ENCODE measurements at regions not wholly inside any gene's neighbourhood (a gene's known extent, or its start where the extent isn't known, plus 50 kb on each side); places are given as distances from the start of the nearest gene placed in this dataset.
A peak's percentile ranks its signal among the peaks of the same experiment; 100 is the strongest.

GRCh38 chr10:64060389-64060788 lies 539.2 kb downstream of the REEP3 start:
- H3K4me1 Mint-ChIP-seq: no peaks in the 10 kb centered on the region; the same call in 2 of the 3 replicates
- no peak for ATAC-seq

More at GRCh38 chr10:64060389-64060788, 539.2 kb downstream of the REEP3 start:
- no peaks in the 10 kb centered on the region for H3K36me3 Mint-ChIP-seq (ENCODE audit: low read depth)
- Histone ChIP-seq H3K9me2 (ENCODE audit: insufficient read depth) (peaks cover 6% of the 10 kb centered on the region), H3K36me3 (ENCODE audit: insufficient read depth) (no peaks in the 10 kb centered on the region), H3F3A (replicated peaks; ENCODE audit: low read depth) (no peaks in the 10 kb centered on the region), H3K4me1 (ENCODE audit: insufficient read depth) (peaks cover under 1% of the 10 kb centered on the region; the same call in 1 of the 2 replicates), H3K27ac (ENCODE audit: low read depth) (no peak overlapping the region), H3K27me3 (ENCODE audit: insufficient read depth) (no peaks in the 10 kb centered on the region), H3K4me2 (no peak overlapping the region), H3K4me3 (no peak overlapping the region), H2AFZ (peak overlapping the region; percentile 57; the same call in 1 of the 2 replicates), H4K20me1 (replicated peaks; ENCODE audit: insufficient read depth) (no peaks in the 10 kb centered on the region), H3K79me2 (replicated peaks; ENCODE audit: insufficient read depth) (no peaks in the 10 kb centered on the region)
- TF ChIP-seq ZNF331 (CRISPR knock-in tag; IDR thresholded peaks at IDR 0.05; ENCODE audit: low read depth) (no peak), JUNB (IDR thresholded peaks at IDR 0.05; ENCODE audit: unreplicated experiment) (no peak), CREB1 (CRISPR knock-in tag; IDR thresholded peaks at IDR 0.05; ENCODE audit: low read depth) (no peak), POLR2AphosphoS5 (IDR thresholded peaks at IDR 0.05; ENCODE audit: low read depth) (no peak), EZH2 (IDR thresholded peaks at IDR 0.05; ENCODE audit: low read depth, unreplicated experiment) (no peak), NANOG (IDR thresholded peaks at IDR 0.05; ENCODE audit: borderline replicate concordance) (no peak), ZNF114 (CRISPR knock-in tag; IDR thresholded peaks at IDR 0.05) (no peak), STAT1 (IDR thresholded peaks at IDR 0.05; ENCODE audit: unreplicated experiment) (no peak), EZH2phosphoT487 (IDR thresholded peaks at IDR 0.05; ENCODE audit: unreplicated experiment) (no peak), REST (IDR thresholded peaks at IDR 0.05; ENCODE audit: unreplicated experiment) (no peak), ETS1 (IDR thresholded peaks at IDR 0.05) (no peak)
- TF ChIP-seq, protein P1, sequence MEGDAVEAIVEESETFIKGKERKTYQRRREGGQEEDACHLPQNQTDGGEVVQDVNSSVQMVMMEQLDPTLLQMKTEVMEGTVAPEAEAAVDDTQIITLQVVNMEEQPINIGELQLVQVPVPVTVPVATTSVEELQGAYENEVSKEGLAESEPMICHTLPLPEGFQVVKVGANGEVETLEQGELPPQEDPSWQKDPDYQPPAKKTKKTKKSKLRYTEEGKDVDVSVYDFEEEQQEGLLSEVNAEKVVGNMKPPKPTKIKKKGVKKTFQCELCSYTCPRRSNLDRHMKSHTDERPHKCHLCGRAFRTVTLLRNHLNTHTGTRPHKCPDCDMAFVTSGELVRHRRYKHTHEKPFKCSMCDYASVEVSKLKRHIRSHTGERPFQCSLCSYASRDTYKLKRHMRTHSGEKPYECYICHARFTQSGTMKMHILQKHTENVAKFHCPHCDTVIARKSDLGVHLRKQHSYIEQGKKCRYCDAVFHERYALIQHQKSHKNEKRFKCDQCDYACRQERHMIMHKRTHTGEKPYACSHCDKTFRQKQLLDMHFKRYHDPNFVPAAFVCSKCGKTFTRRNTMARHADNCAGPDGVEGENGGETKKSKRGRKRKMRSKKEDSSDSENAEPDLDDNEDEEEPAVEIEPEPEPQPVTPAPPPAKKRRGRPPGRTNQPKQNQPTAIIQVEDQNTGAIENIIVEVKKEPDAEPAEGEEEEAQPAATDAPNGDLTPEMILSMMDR (conservative IDR thresholded peaks at IDR 0.05; ENCODE audit: low read depth in 2 of 2): no peak
- TF ChIP-seq, protein P2, sequence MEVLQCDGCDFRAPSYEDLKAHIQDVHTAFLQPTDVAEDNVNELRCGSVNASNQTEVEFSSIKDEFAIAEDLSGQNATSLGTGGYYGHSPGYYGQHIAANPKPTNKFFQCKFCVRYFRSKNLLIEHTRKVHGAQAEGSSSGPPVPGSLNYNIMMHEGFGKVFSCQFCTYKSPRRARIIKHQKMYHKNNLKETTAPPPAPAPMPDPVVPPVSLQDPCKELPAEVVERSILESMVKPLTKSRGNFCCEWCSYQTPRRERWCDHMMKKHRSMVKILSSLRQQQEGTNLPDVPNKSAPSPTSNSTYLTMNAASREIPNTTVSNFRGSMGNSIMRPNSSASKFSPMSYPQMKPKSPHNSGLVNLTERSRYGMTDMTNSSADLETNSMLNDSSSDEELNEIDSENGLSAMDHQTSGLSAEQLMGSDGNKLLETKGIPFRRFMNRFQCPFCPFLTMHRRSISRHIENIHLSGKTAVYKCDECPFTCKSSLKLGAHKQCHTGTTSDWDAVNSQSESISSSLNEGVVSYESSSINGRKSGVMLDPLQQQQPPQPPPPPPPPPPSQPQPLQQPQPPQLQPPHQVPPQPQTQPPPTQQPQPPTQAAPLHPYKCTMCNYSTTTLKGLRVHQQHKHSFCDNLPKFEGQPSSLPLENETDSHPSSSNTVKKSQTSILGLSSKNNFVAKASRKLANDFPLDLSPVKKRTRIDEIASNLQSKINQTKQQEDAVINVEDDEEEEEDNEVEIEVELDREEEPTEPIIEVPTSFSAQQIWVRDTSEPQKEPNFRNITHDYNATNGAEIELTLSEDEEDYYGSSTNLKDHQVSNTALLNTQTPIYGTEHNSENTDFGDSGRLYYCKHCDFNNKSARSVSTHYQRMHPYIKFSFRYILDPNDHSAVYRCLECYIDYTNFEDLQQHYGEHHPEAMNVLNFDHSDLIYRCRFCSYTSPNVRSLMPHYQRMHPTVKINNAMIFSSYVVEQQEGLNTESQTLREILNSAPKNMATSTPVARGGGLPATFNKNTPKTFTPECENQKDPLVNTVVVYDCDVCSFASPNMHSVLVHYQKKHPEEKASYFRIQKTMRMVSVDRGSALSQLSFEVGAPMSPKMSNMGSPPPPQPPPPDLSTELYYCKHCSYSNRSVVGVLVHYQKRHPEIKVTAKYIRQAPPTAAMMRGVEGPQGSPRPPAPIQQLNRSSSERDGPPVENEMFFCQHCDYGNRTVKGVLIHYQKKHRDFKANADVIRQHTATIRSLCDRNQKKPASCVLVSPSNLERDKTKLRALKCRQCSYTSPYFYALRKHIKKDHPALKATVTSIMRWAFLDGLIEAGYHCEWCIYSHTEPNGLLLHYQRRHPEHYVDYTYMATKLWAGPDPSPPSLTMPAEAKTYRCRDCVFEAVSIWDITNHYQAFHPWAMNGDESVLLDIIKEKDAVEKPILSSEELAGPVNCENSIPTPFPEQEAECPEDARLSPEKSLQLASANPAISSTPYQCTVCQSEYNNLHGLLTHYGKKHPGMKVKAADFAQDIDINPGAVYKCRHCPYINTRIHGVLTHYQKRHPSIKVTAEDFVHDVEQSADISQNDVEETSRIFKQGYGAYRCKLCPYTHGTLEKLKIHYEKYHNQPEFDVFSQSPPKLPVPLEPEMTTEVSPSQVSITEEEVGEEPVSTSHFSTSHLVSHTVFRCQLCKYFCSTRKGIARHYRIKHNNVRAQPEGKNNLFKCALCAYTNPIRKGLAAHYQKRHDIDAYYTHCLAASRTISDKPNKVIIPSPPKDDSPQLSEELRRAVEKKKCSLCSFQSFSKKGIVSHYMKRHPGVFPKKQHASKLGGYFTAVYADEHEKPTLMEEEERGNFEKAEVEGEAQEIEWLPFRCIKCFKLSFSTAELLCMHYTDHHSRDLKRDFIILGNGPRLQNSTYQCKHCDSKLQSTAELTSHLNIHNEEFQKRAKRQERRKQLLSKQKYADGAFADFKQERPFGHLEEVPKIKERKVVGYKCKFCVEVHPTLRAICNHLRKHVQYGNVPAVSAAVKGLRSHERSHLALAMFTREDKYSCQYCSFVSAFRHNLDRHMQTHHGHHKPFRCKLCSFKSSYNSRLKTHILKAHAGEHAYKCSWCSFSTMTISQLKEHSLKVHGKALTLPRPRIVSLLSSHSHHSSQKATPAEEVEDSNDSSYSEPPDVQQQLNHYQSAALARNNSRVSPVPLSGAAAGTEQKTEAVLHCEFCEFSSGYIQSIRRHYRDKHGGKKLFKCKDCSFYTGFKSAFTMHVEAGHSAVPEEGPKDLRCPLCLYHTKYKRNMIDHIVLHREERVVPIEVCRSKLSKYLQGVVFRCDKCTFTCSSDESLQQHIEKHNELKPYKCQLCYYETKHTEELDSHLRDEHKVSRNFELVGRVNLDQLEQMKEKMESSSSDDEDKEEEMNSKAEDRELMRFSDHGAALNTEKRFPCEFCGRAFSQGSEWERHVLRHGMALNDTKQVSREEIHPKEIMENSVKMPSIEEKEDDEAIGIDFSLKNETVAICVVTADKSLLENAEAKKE (CRISPR knock-in tag; IDR thresholded peaks at IDR 0.05): no peak
- H3K27ac Mint-ChIP-seq: no peak overlapping the region
- H3K27me3 Mint-ChIP-seq (ENCODE audit: insufficient read depth, low read depth, poor library complexity): no peaks in the 10 kb centered on the region
- DNase-seq (ENCODE audit: low spot score): no peak
- no peaks in the 10 kb centered on the region for H3K9me3 Mint-ChIP-seq
- no peak overlapping the region for H3K4me3 Mint-ChIP-seq
